T-helper 17 cell (primary cell): ENCODE measurements at regions not wholly inside any gene's neighbourhood (a gene's known extent, or its start where the extent isn't known, plus 50 kb on each side); places are given as distances from the start of the nearest gene placed in this dataset.
"Not testable (repeated sequence)": the region's sequence is repeated elsewhere in the genome, so short reads cannot be mapped to it uniquely, and the experiment has no call there.

Experiments
- ATAC-seq: fragments of 150-1000 bp; cut with Tn5 transposase; 2 replicates; pipeline ENCODE4 v1.10.0; 2021; ENCODE audit warnings: mild to moderate bottlenecking, moderate library complexity
- DNase-seq, 3 donors: peaks; one replicate each; pipeline versions ENCODE4 v3.0.0 to v3.0.0-alpha.2; 2020 to 2021
- H3K9me3 ChIP-seq: one replicate; pipeline ENCODE4 v1.7.0; 2013; ENCODE audit warnings: low read length, mild to moderate bottlenecking; ENCODE audit not compliant: control insufficient read depth, poor library complexity, severe bottlenecking
- H3K27ac Mint-ChIP-seq: one replicate; pipeline ENCODE4 v1.8.0; 2022; ENCODE audit warnings: mild to moderate bottlenecking, moderate library complexity, mixed read lengths
- H3K27me3 Mint-ChIP-seq: one replicate; pipeline ENCODE4 v1.8.0; 2022; ENCODE audit warnings: mixed read lengths
- H3K36me3 Mint-ChIP-seq: one replicate; pipeline ENCODE4 v1.8.0; 2022; ENCODE audit warnings: low read depth, mixed read lengths
- H3K4me1 Mint-ChIP-seq: one replicate; pipeline ENCODE4 v1.8.0; 2022; ENCODE audit warnings: mild to moderate bottlenecking, mixed read lengths
- H3K4me3 Mint-ChIP-seq: one replicate; pipeline ENCODE4 v1.8.0; 2022; ENCODE audit warnings: mild to moderate bottlenecking, moderate library complexity, mixed read lengths

GRCh38 chr1:200290010-200290685, 119.7 kb downstream of the ZNF281 start:
- no peak overlapping the region for H3K4me3 Mint-ChIP-seq
- no peak for DNase-seq
- no peaks in the 10 kb centered on the region for H3K36me3 Mint-ChIP-seq
- no peaks in the 10 kb centered on the region for H3K27me3 Mint-ChIP-seq
- H3K4me1 Mint-ChIP-seq: peaks cover 3% of the 10 kb centered on the region
- no peaks in the 10 kb centered on the region for H3K9me3 ChIP-seq
- ATAC-seq: no peak
- no peak overlapping the region for H3K27ac Mint-ChIP-seq

- H3K27ac Mint-ChIP-seq: no peak overlapping the region
- no peaks in the 10 kb centered on the region for H3K36me3 Mint-ChIP-seq
- no peaks in the 10 kb centered on the region for H3K4me1 Mint-ChIP-seq
- H3K9me3 ChIP-seq: no peaks in the 10 kb centered on the region
- no peak for DNase-seq
- no peak for ATAC-seq
- no peaks in the 10 kb centered on the region for H3K27me3 Mint-ChIP-seq
- H3K4me3 Mint-ChIP-seq: no peak overlapping the region
Observed at GRCh38 chr1:200288226-200288625, 121.6 kb downstream of the ZNF281 start.

GRCh38 chr1:200284236-200284635, 125.6 kb downstream of the ZNF281 start:
- H3K27me3 Mint-ChIP-seq, H3K9me3 ChIP-seq, H3K4me1 Mint-ChIP-seq, H3K36me3 Mint-ChIP-seq, H3K4me3 Mint-ChIP-seq, ATAC-seq, DNase-seq: not testable (repeated sequence)
- H3K27ac Mint-ChIP-seq: peak overlapping the region; percentile 54

GRCh38 chr1:200282497-200283122, 127.2 kb downstream of the ZNF281 start:
- H3K9me3 ChIP-seq: no peaks in the 10 kb centered on the region
- H3K36me3 Mint-ChIP-seq: no peaks in the 10 kb centered on the region
- ATAC-seq (no peak), DNase-seq (no peak)
- H3K4me3 Mint-ChIP-seq: no peak overlapping the region
- H3K4me1 Mint-ChIP-seq: no peaks in the 10 kb centered on the region
- H3K27me3 Mint-ChIP-seq: peaks cover 16% of the 10 kb centered on the region
- no peak overlapping the region for H3K27ac Mint-ChIP-seq

- no peak for DNase-seq
- H3K4me1 Mint-ChIP-seq: peaks cover under 1% of the 10 kb centered on the region
- H3K4me3 Mint-ChIP-seq: no peak overlapping the region
- no peak for ATAC-seq
- peaks cover 24% of the 10 kb centered on the region for H3K27me3 Mint-ChIP-seq
- H3K27ac Mint-ChIP-seq: no peak overlapping the region
- no peaks in the 10 kb centered on the region for H3K9me3 ChIP-seq
- no peaks in the 10 kb centered on the region for H3K36me3 Mint-ChIP-seq
Observed at GRCh38 chr1:200281201-200281835, 128.5 kb downstream of the ZNF281 start.

GRCh38 chr1:200279810-200280411, 129.9 kb downstream of the ZNF281 start:
- no peak overlapping the region for H3K27ac Mint-ChIP-seq
- H3K27me3 Mint-ChIP-seq: peaks cover 35% of the 10 kb centered on the region
- H3K4me3 Mint-ChIP-seq: no peak overlapping the region
- H3K4me1 Mint-ChIP-seq: peaks cover 2% of the 10 kb centered on the region
- DNase-seq (peak in 1 of 3 donors; percentile 11), ATAC-seq (peak; percentile 37)
- no peaks in the 10 kb centered on the region for H3K36me3 Mint-ChIP-seq
- no peaks in the 10 kb centered on the region for H3K9me3 ChIP-seq

GRCh38 chr1:200275816-200276453, 133.9 kb downstream of the ZNF281 start:
- ATAC-seq: no peak
- H3K9me3 ChIP-seq: no peaks in the 10 kb centered on the region
- H3K27ac Mint-ChIP-seq: peak overlapping the region; percentile 51
- no peak for DNase-seq
- peaks cover 35% of the 10 kb centered on the region for H3K27me3 Mint-ChIP-seq
- H3K4me3 Mint-ChIP-seq: no peak overlapping the region
- peaks cover 2% of the 10 kb centered on the region for H3K4me1 Mint-ChIP-seq
- no peaks in the 10 kb centered on the region for H3K36me3 Mint-ChIP-seq

- no peaks in the 10 kb centered on the region for H3K36me3 Mint-ChIP-seq
- H3K4me1 Mint-ChIP-seq: peaks cover 2% of the 10 kb centered on the region
- H3K9me3 ChIP-seq: no peaks in the 10 kb centered on the region
Observed at GRCh38 chr1:200275415-200275814, 134.4 kb downstream of the ZNF281 start.

GRCh38 chr1:200274116-200274515, 135.7 kb downstream of the ZNF281 start:
- H3K4me1 Mint-ChIP-seq: peaks cover 2% of the 10 kb centered on the region
- no peak overlapping the region for H3K27ac Mint-ChIP-seq
- H3K36me3 Mint-ChIP-seq: no peaks in the 10 kb centered on the region
- DNase-seq (no peak), ATAC-seq (no peak)
- no peaks in the 10 kb centered on the region for H3K9me3 ChIP-seq
- H3K4me3 Mint-ChIP-seq: no peak overlapping the region
- H3K27me3 Mint-ChIP-seq: peaks cover 28% of the 10 kb centered on the region

More at GRCh38 chr1:200275415-200275814, 134.4 kb downstream of the ZNF281 start:
- DNase-seq (no peak), ATAC-seq (no peak)
- Mint-ChIP-seq H3K27ac (no peak overlapping the region), H3K4me3 (no peak overlapping the region), H3K27me3 (peaks cover 35% of the 10 kb centered on the region)

GRCh38 chr1:200272481-200273068, 137.3 kb downstream of the ZNF281 start:
- ATAC-seq: no peak
- Mint-ChIP-seq H3K27me3 (peaks cover 19% of the 10 kb centered on the region), H3K27ac (no peak overlapping the region), H3K4me3 (no peak overlapping the region), H3K36me3 (peaks cover 3% of the 10 kb centered on the region), H3K4me1 (peaks cover 2% of the 10 kb centered on the region)
- DNase-seq: no peak
- no peaks in the 10 kb centered on the region for H3K9me3 ChIP-seq

GRCh38 chr1:200269256-200269655, 140.6 kb downstream of the ZNF281 start:
- Mint-ChIP-seq H3K4me1 (no peaks in the 10 kb centered on the region), H3K27me3 (no peaks in the 10 kb centered on the region), H3K36me3 (peaks cover 3% of the 10 kb centered on the region), H3K27ac (no peak overlapping the region), H3K4me3 (no peak overlapping the region)
- ATAC-seq: no peak
- H3K9me3 ChIP-seq: no peaks in the 10 kb centered on the region
- DNase-seq: no peak

GRCh38 chr1:200267937-200268336, 141.9 kb downstream of the ZNF281 start:
- no peak overlapping the region for H3K27ac Mint-ChIP-seq
- no peaks in the 10 kb centered on the region for H3K27me3 Mint-ChIP-seq
- no peaks in the 10 kb centered on the region for H3K9me3 ChIP-seq
- no peaks in the 10 kb centered on the region for H3K4me1 Mint-ChIP-seq
- no peak for DNase-seq
- no peak overlapping the region for H3K4me3 Mint-ChIP-seq
- H3K36me3 Mint-ChIP-seq: peaks cover 3% of the 10 kb centered on the region
- ATAC-seq: no peak

- Mint-ChIP-seq H3K27ac (no peak overlapping the region), H3K27me3 (peaks cover 3% of the 10 kb centered on the region), H3K4me3 (no peak overlapping the region), H3K36me3 (peaks cover 3% of the 10 kb centered on the region), H3K4me1 (no peaks in the 10 kb centered on the region)
- ATAC-seq (no peak), DNase-seq (no peak)
- H3K9me3 ChIP-seq: no peaks in the 10 kb centered on the region
Observed at GRCh38 chr1:200267458-200267857, 142.4 kb downstream of the ZNF281 start.
